Heart right ventricle (tissue), 16 donors: ENCODE measurements at regions not wholly inside any gene's neighbourhood (a gene's known extent, or its start where the extent isn't known, plus 50 kb on each side); places are given as distances from the start of the nearest gene placed in this dataset.

Source experiments
- ATAC-seq, 8 donors: fragments of 200-7000 bp; cut with Tn5 transposase; one replicate each; pipeline ENCODE4 v1.9.1; 2020; ENCODE audit warnings: mild to moderate bottlenecking in 8 of 8, moderate library complexity in 8 of 8, moderate number of reproducible peaks in 1 of 8
- DNase-seq, 2 donors: peaks; one replicate each; pipeline ENCODE4 v3.0.0-alpha.2; 2020
- H3K27ac ChIP-seq, 10 donors: fragments of 200-600 bp; sonication (generic) in 2 of 10; one replicate each; pipeline versions ENCODE4 v1.5.0 to v1.8.0; 2020 to 2022; ENCODE audit warnings: mild to moderate bottlenecking in 3 of 10
- H3K27me3 ChIP-seq, 7 donors: fragments of 200-600 bp; one replicate each; pipeline ENCODE4 v1.8.0; 2021 to 2022; ENCODE audit warnings: mild to moderate bottlenecking in 2 of 7
- H3K36me3 ChIP-seq, 9 donors: fragments of 200-600 bp; sonication (generic) in 1 of 9; one replicate each; pipeline versions ENCODE4 v1.5.0 to v1.8.0; 2020 to 2022; ENCODE audit warnings: mild to moderate bottlenecking in 2 of 9
- H3K4me1 ChIP-seq, 9 donors: fragments of 200-600 bp; sonication (generic) in 1 of 9; one replicate each; pipeline versions ENCODE4 v1.5.0 to v1.8.0; 2020 to 2022; ENCODE audit warnings: mild to moderate bottlenecking in 4 of 9
- H3K4me3 ChIP-seq, 10 donors: fragments of 200-600 bp; sonication (generic) in 2 of 10; one replicate each; pipeline versions ENCODE4 v1.5.0 to v1.8.0; 2020 to 2022; ENCODE audit warnings: mild to moderate bottlenecking in 7 of 10, moderate library complexity in 2 of 10
- H3K9me3 ChIP-seq, 11 donors: fragments of 200-600 bp in 10 of 11; sonication (generic) in 2 of 11; one replicate each; pipeline versions ENCODE4 v1.5.0 to v1.8.0; 2013 to 2022; ENCODE audit warnings: mild to moderate bottlenecking in 2 of 11, control low read depth in 1 of 11, moderate library complexity in 1 of 11
- CTCF ChIP-seq, 9 donors: fragments of 200-600 bp; sonication (generic) in 2 of 9; IDR thresholded peaks; one replicate each; pipeline versions ENCODE4 v1.5.0 to v1.8.0; 2021 to 2022; ENCODE audit warnings: antibody characterized with exemption in 9 of 9, mild to moderate bottlenecking in 5 of 9, moderate library complexity in 1 of 9
- WGBS, 2 donors: extraction: QIAGEN DNeasy Blood & Tissue Kit; methylation state at CpG; one replicate each; pipeline ENCODE4 v1.1.7; 2013; ENCODE audit warnings: inconsistent platforms in 1 of 2; 5-methylcytosine and 5-hydroxymethylcytosine counted together
- intact Hi-C, 10 donors: fragments of 100-400 bp; cut with DNase I; formaldehyde crosslinking; loops; one replicate each; pipeline versions ENCODE4 v1.11.1 to v1.14.2; 2022
- donor health status: Arrhythmogenic right ventricular cardiomyopathy.
- donor health status: ischemic (EF 13 %, LVEDD 7.1; RV severe dilation, severe dysfunction).
- donor health status: healthy with polysubstance abuse.
- donor health status: DM: no; HTN: yes; CAD: no.
- donor health status: DM: no; HTN: no; CAD: no.
- donor health status: ischemic (EF 25% LVEDD 6.9; RV normal size, moderate dysfunction).
- donor health status: ischemic (EF 25% LVEDD 5.7; RV mildly dilated, moderate dysfunction).
- donor health status: healthy.
- donor health status: DM: yes; HTN: yes; CAD: no.
- donor health status: Ischemic cardiomyopathy.
- donor health status: ischemic (EF 35%, LVEDD 5.7; RV mildly dilated, moderate dysfunction).
- donor health status: nonischemic (EF 11% LVEDD 7.7; RV severe dilation, severe dysfunction).
- donor health status: DM: yes; HTN: yes; CAD: no.
- donor health status: PGD.
- donor health status: ischemic (EF 29% LVEDD 5.4; RV normal size, mild dysfunction).
- donor health status: nonischemic (EF 23%, LVEDD 6.1; RV moderate dilation, normal function).

DNA sequence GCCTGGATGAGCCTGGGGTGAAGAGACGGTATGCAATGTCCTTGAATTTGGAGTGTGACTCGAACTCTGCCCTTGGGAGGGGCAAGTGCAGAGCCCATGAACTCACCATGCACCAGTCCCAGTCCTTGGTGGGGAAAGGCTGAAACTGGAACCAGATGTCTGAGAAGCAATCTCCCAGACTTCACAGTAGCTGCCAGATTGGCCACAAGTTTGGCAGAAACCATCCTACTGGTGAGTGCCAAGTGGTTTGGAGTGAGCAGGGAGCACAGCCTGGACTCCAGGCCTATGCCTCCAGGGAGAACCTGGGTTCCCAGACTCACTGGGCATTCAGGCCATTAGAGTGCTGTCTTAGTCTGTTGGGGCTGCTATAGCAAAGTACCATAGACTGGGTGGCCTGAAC is 99.6 kb upstream of the LYZL1 start:
- no peaks in the 10 kb centered on the region for H3K36me3 ChIP-seq
- DNase-seq: peak in 1 of 2 donors; percentile 5
- no peak overlapping the region for H3K4me3 ChIP-seq
- no peak for TF ChIP-seq CTCF (IDR thresholded peaks at IDR 0.05)
- 30 to 82% methylated on average over 2 of the region's 2 CpGs for WGBS, 2 donors
- H3K9me3 ChIP-seq: no peaks in the 10 kb centered on the region
- ATAC-seq: peak in 2 of 8 donors; percentile 41 to 50
- H3K27ac ChIP-seq: no peak overlapping the region
- intact Hi-C loops: no loop called here
- H3K27me3 ChIP-seq: no peaks in the 10 kb centered on the region
- H3K4me1 ChIP-seq: peaks cover 0 to 5% (median 0%) of the 10 kb centered on the region in 9 donors

GRCh38 chr10:29191674-29192073 is 97.2 kb upstream of the LYZL1 start:
- no peak for TF ChIP-seq CTCF (IDR thresholded peaks at IDR 0.05)
- ATAC-seq (no peak), DNase-seq (no peak)
- no peaks in the 10 kb centered on the region for H3K36me3 ChIP-seq
- WGBS, 2 donors: 77 to 83% methylated on average over 8 of the region's 8 CpGs
- peaks cover 0 to 3% (median 0%) of the 10 kb centered on the region in 7 donors for H3K27me3 ChIP-seq
- H3K9me3 ChIP-seq: peaks cover 0 to 8% (median 0%) of the 10 kb centered on the region in 11 donors
- no peak overlapping the region for H3K4me3 ChIP-seq
- no peak overlapping the region for H3K27ac ChIP-seq
- intact Hi-C loops: no loop called here
- peaks cover 0 to 5% (median 0%) of the 10 kb centered on the region in 9 donors for H3K4me1 ChIP-seq

DNA sequence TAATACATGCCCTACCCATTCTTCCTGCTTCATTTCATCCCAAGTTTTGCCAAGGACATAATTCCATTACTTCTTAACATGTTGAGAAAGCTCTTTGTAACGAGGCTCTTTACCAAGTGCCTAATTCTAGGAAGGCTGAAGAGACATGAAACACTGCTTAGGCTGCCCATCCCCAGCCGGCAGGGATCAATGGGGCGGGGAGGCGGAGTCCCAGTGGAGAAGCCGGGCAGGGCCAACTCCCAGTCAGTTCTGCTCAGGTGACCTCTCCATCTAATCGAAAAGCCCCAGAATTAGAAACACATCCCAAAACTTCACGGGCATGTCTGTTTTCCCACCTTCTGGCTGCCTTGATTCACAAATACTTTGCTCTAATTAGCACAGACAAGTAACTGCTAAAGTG is 89.5 kb upstream of the LYZL1 start:
- no peak for TF ChIP-seq CTCF (IDR thresholded peaks at IDR 0.05)
- intact Hi-C loops: no loop called here
- 41 to 47% methylated on average over 7 of the region's 7 CpGs for WGBS, 2 donors

DNA sequence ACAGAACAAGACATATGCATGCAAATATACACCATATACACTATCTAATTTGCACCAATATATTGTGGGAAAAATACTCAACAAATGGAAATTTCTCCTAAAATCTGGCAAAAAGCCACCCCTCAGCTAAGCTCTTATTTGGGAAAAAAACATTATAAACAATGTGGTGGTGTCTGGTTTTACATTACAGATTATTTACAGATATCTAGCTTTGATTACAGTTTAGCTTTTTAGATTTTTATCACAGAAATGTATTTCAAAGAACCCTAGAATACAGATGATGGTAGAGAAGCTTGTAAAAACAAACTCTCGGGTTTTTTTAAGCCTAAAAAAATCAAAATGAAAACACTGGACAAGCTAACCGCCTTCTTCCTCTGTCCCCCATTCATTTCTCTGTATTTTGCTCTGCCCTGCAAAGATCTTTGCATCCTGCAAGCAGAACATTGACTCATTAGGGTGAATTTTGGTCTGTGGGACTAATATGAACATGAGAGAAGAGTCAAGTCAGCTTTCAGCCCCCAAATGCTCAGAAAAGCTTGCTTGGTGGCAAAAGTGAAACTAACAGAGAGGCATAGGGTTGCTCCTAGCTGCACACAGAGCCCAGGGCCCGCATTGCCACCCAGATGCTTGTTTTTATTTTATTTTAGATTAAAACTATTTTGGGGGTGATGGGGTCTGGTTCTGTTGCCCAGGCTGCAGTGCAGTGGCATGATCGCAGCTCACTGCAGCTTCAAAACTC is 88.8 kb upstream of the LYZL1 start:
- Histone ChIP-seq H3K27ac (no peak overlapping the region), H3K4me3 (no peak overlapping the region), H3K27me3 (peaks cover 0 to 3% (median 0%) of the 10 kb centered on the region in 7 donors), H3K4me1 (no peaks in the 10 kb centered on the region), H3K36me3 (no peaks in the 10 kb centered on the region), H3K9me3 (peaks cover 0 to 6% (median 0%) of the 10 kb centered on the region in 11 donors)
- intact Hi-C loops: no loop called here
- no peak for DNase-seq
- WGBS, 2 donors: 81 to 84% methylated on average over 4 of the region's 4 CpGs
- no peak for TF ChIP-seq CTCF (IDR thresholded peaks at IDR 0.05)
- ATAC-seq: no peak

More for the DNA sequence above, 89.5 kb upstream of the LYZL1 start:
- H3K4me1 ChIP-seq: no peaks in the 10 kb centered on the region
- no peaks in the 10 kb centered on the region for H3K36me3 ChIP-seq
- peaks cover 0 to 3% (median 0%) of the 10 kb centered on the region in 7 donors for H3K27me3 ChIP-seq
- DNase-seq (no peak), ATAC-seq (no peak)
- H3K9me3 ChIP-seq: peaks cover 0 to 8% (median 0%) of the 10 kb centered on the region in 11 donors
- H3K27ac ChIP-seq: no peak overlapping the region
- no peak overlapping the region for H3K4me3 ChIP-seq
